ENCODE measurements at regions not wholly inside any gene's neighbourhood (a gene's known extent, or its start where the extent isn't known, plus 50 kb on each side); places are given as distances from the start of the nearest gene placed in this dataset.

- no peak for TF ChIP-seq CTCF (IDR thresholded peaks at IDR 0.05; ENCODE audit: control insufficient read depth, extremely low read depth, insufficient read depth)
- no peak overlapping the region for H3K4me3 ChIP-seq (ENCODE audit: low read depth, low read length)
- no peak for DNase-seq (ENCODE audit: low read depth)
These were observed 1461.1 kb downstream of the BRD1 start for GRCh38 chr22:48366591-48366990.

- no peak overlapping the region for H3K4me3 ChIP-seq (ENCODE audit: low read depth, low read length)
- no peak for DNase-seq (ENCODE audit: low read depth)
- TF ChIP-seq CTCF (IDR thresholded peaks at IDR 0.05; ENCODE audit: control insufficient read depth, extremely low read depth, insufficient read depth): no peak
These were observed 1461.6 kb downstream of the BRD1 start for GRCh38 chr22:48366056-48366455.

- no peak for DNase-seq (ENCODE audit: low read depth)
- no peak overlapping the region for H3K4me3 ChIP-seq (ENCODE audit: low read depth, low read length)
- TF ChIP-seq CTCF (IDR thresholded peaks at IDR 0.05; ENCODE audit: control insufficient read depth, extremely low read depth, insufficient read depth): no peak
These were observed 1462.3 kb downstream of the BRD1 start for GRCh38 chr22:48365386-48365785.

- no peak for DNase-seq (ENCODE audit: low read depth)
- no peak overlapping the region for H3K4me3 ChIP-seq (ENCODE audit: low read depth, low read length)
- TF ChIP-seq CTCF (IDR thresholded peaks at IDR 0.05; ENCODE audit: control insufficient read depth, extremely low read depth, insufficient read depth): no peak
These were observed 1464.8 kb downstream of the BRD1 start for GRCh38 chr22:48362721-48363404.

DNA sequence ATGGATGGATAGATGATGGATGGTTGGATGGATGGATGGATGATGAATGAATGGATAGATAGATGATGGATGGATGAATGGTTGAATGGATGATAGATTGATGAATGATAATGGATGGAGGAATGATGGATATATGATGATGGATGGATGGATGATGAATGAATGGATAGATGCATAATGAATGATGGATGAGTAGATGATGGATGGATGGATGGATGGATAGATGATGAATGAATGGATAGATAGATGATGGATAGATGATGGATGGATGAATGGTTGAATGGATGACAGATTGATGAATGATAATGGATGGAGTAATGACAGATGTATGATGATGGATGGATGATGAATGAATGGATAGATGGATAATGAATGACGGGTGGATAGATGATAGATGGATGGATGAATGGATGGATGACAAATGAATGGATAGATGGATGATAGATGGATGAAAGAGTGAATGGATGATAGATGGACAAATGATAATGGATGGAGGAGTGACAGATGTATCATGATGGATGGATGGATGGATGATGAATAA, 1466.5 kb downstream of the BRD1 start:
- no peak overlapping the region for H3K4me3 ChIP-seq (ENCODE audit: low read depth, low read length)
- DNase-seq (ENCODE audit: low read depth): no peak
- no peak for TF ChIP-seq CTCF (IDR thresholded peaks at IDR 0.05; ENCODE audit: control insufficient read depth, extremely low read depth, insufficient read depth)

GRCh38 chr22:48359613-48359965, 1468.1 kb downstream of the BRD1 start:
- no peak for TF ChIP-seq CTCF (IDR thresholded peaks at IDR 0.05; ENCODE audit: control insufficient read depth, extremely low read depth, insufficient read depth)
- DNase-seq (ENCODE audit: low read depth): no peak
- no peak overlapping the region for H3K4me3 ChIP-seq (ENCODE audit: low read depth, low read length)
